ENCODE measurements at regions not wholly inside any gene's neighbourhood (a gene's known extent, or its start where the extent isn't known, plus 50 kb on each side); places are given as distances from the start of the nearest gene placed in this dataset.

GRCh38 chr14:104278214-104278534 lies 139.8 kb downstream of the KIF26A start:
- DNase-seq: no peak

DNA sequence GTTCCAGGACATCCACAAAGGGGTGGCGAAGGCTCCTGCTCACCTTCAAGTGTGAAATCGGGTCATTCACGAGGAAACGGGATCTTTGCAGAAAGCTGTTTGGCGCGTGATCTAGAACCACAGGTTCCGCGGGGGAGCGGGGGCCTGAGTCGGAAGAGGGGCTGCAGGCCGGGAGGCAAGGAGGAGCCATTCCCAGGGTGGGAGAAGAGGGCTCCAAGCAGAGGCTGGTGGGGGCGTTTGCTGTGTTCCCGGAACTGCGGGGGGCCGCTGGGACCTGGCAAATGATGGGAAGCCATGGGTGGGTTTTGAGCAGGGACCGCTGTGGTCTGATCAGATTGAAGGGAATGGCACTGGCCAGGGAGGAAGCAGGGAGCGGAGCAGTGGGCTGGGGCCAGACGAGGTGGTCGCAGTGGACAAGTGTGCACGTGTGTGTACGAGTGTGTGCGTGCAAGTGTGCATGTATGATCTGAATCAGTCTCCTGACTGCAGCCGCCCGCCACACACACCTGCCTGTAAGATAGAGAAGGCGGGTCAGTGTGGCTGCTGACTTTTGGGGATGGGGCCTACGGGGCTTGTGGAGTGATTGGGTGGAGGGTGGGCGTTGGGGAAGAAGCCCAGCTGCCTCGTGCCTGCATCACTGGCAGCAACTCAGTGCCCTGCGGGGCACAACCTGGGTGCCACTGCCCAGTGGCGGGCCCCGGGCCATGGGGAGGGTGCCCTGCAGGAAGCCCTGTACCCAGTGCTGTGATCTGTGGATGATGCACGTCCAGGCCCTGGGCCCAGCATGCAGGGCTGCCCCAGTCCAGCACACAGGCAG lies 141.9 kb downstream of the KIF26A start:
- DNase-seq: no peak

DNA sequence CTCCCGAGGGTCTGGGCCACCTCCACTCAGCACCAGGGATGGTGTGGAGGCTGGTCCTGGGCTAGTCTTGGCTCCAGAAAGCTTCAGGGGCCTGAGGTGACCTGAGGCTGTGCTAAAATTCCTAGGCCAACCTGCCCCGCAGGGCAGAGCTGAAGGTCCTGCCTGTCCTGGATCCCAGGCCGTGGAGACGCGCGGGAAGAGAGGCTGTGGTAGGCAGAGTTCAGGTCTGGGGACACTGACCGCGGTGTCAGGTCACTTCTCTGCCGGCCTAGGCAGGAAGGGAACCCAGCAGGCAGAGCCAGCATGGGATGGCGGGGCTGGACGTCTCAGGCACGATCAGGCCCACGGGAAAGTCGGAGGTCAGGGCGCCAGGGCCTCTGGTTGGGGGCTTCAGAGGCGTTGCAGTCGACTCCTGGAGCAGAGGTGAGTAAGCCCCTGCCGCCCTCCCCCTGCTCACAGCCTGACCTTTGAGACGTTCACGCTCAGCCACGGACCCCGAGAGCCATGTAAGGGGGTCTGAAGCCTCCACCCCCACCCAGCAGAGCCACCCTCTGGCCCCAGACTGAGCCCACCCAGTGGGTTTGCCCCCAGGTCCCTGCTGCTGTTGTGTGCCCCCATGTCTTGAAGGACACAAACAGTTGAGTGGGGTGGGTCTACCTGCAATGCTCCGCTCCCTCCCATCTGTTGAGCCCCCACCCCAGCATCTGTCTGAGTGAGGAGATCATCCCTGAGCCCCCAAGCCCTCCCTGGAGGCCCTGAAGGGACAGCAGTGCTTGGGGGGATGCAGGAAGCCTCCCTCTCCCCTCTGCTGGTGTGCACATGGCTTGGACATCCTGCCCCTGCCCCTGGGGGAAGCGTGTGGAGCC lies 142.7 kb downstream of the KIF26A start:
- no peak for DNase-seq

GRCh38 chr14:104281768-104282301 lies 143.4 kb downstream of the KIF26A start:
- DNase-seq: no peak

DNA sequence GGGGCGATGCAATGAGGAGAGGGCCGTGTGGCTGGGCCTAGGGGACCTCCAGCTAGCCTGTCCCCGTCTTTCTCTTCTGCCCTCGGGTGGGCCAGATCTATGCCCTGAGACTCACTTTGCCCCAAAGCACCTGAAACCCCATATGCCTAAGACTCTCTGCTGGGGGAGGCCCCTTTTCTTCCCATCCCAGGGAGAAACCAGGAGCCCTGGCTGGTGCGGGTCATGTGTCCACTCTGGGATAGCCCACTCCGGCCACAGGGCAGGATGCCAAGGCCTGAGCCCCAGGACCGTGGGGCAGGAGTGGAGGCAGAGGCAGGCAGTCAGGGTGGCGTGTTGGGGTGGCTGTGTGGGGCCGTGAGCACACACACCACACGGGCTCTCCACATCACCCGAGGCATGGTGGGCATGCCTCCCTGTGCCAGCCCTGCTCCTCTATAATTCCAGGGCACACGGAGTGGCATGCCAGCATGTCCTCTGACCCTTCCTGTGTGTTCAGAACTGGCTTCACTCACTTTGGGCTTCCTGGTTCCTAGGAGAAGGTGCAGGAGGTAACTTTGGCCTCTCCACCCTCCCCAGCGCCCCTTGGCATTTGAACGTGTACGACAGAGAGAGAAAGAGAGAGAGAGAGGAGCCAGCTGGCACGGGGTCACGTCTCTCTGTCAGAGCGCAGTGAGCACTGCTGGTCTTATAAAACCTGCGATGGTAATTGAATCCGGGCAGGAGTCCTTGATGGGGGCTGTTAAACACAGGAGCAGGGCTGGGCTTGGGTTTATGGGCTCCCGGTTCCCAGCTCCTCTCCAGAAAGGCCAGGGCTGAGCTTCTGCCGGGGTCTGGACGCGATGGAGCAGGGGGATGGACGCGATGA lies 144.2 kb downstream of the KIF26A start:
- DNase-seq: no peak

DNA sequence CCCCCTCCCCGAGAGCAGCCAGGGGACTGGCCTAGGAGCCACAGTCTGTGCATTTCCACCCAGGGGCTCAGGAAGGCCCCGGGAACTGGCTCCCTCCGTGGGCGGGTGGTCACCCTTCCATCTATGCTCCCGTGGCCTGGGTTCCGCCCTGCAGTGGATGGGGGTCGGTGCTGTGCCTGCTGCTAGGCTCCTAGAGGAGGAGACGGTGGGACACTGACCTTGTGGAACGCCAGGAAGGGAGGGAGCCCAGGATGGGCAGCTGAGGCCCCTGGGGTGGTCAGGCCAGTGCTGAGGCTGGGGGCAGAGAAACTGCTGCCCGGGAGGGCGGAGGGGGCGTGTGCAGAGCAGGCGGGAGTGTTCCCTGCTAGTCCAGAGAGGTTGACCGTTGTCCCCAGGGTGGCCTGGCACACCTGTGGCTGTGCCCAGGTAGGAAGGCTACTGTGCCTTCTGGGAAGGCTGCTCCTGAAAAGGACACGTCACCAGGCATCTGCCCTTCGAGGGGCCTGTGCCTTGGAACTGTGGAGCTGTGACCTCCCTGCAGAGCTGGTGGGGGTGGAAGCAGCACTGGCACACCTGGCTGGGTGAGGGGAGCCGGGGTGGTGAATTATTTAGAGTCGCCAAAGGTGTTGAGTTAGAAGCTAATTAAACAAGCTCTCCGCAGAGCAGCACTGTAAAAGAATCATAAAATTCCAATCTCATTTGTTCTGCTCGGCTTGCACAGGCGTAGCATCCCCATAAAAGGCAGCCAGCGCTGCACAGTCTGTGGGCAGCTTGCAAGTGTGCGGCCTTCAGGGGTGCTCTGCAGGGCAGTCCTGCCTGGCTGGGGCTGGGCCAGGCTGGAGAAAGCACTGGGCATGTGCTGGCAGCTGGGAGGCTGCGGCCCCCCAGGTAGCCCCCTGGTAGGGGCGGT lies 145.1 kb downstream of the KIF26A start:
- no peak for DNase-seq

DNA sequence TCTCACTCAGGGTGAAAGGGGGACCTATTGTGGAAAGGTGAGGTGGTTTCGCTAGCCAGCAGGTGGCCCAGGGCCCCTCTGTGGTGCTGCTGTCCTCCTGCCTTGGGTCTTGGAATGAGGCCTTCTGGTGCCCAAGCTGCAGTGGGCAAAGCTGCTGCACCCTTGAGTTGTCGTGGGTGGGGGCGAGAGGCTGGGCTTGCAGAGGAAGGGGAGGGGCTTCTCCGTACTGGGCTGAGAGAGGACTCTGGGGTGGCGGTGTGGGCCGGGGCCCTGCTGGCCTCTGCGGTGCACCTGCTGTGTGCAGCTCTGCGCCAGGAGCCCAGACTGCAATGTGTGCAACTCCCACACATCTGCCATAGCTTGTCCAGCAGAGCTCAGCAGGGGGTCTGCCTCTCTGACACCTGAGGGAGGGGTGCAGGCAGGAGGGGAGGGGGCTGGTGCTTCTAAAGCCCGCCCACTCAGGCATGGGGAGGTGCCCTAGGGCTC lies 145.8 kb downstream of the KIF26A start:
- no peak for DNase-seq

DNA sequence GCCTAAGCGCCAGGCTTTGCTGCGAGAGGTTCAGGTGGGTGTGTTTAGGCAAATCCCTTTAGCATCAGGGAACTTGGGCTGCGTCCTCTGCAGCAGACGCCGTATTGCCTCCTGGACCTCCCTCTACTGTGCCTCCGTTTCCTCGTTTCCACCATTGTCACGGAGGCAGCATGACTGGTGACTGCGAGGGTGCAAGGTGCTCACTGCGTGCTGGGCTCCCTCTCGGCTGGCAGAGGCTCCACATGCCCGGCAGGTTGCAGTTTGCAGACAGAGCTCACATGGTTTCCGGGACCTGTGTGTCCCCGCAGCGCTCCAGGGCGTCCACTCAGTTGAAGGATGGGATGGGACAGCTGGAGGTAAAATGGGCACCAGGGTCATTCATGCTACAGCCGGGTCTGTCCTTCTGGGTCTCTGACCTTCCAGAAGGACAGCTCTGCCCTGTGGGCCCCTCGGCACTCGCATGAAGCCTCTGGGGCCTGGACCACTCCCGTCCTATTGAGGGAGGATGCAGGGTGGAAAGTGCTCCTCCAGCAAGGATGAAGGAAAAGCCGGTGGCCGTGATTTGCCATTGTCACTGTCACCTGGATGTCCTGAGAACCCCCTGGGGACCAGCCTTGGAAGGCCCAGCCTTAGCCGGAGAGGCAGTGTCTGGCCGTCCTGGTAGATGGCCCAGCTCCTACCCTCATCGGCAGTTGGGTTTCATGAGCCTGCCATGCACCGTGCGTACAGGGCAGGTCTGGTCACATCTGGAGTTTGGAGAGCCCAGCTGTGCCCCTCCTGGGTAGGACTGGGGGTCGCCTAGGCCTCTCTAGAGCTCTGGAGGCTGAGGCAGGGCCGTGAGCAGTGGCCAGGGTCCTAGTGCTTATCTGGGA lies 146.5 kb downstream of the KIF26A start:
- no peak for DNase-seq

- DNase-seq: no peak
Observed at GRCh38 chr14:104285508-104285840, 147.1 kb downstream of the KIF26A start.

- DNase-seq: no peak
Observed at GRCh38 chr14:104286086-104286485, 147.7 kb downstream of the KIF26A start.

- DNase-seq: no peak
Observed at GRCh38 chr14:104286496-104286895, 148.1 kb downstream of the KIF26A start.

DNA sequence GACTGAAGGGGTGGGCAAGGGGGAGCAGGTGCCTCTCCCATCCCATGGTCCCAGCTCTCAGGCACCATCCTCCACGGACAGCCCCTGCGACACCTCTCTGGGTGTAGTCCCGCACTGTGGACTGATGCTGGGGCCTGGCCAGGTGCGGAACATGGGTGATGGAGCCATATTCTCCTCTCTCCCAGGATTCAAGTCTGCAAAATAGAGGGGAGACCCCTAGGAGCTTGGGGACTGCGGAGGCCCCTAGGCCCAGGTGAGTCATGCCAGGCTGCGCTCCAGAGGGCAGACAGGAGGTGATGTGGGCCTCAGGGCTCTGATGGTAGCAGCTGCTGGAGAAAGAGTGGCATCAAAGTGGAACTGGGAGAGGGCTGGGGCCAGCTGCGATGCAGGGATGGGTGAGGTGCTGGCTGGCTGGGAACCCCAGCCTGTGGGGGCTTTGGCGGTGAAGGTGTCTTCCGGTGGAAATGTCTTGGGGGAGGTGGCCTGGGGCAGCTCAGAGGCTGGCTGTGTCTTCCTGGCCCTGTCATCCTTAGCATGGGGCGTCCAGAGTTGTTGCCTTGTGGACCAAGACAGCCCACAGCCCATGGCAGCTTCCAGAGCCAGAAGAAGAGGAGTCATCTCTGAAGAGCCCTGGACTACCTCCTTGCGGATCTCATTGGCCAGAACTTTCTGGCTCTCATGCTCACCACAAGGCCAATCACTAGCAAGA lies 149.1 kb downstream of the KIF26A start:
- DNase-seq: no peak

DNA sequence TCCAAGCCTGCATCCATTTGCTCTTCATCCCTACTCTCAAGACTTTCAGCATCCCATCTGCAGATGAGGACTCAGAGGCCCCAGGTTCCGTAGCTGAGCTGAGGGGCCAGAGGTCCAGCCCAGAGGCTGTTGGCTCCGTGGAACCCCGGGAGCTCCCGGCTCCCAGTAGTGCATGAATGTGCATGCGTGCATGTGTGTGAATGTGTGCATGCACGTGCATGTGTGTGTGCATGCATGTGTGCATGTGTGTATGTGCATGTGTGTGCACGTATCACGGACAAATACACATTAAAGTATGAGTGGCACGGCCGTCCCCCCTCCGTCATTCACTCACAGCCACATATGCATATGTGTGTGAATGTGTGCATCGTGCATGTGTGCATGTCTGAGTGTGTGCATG lies 149.9 kb downstream of the KIF26A start:
- no peak for DNase-seq

GRCh38 chr14:104289507-104289906 lies 151.1 kb downstream of the KIF26A start:
- DNase-seq: no peak

DNA sequence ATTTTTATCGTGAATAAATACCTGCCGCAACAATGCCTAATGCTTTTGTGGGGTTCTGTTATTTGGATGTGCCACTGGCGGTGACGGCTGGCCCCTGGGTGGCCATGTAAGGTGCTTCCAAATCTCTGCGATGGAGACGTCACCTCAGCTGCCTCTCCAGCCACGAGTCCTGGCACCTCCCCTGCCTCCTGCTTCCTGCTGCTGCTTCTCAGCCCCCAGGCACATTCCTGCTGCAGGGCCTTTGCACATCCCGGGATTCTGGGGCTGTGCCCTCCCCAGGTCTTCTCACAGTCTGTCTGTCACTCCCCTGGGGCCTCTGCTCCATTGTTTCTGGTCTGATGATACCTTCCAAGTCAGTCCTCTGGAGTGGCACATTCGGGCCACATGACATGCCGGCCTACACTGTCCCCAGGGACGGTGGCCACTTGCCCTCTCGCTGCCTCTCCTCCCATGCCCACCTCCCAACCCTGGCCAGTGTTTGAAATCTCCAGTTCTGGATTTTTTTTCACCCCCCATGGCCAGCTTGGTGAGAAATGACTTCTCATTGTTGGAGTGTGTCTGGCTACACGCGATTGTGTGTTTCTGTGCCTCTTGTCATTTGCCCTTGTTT lies 151.8 kb downstream of the KIF26A start:
- DNase-seq: no peak

DNA sequence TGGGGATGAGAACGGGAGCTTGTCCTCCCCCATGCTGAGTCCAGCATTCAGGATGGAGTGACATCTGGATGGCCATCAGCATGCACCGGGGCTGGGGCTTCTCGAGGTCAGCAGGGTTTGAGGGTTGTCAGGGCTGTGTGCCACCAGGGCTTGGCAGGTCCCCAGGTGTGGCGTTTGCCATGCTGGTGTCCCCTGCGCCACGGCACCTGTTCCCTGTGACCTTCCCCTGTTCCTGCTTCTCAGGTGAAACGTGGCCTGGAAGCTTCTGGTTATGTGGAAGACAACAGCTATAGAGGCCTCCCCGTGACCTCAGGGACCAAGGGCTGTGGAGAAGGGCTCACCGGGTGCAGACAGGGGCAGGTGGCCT lies 152.4 kb downstream of the KIF26A start:
- no peak for DNase-seq

DNA sequence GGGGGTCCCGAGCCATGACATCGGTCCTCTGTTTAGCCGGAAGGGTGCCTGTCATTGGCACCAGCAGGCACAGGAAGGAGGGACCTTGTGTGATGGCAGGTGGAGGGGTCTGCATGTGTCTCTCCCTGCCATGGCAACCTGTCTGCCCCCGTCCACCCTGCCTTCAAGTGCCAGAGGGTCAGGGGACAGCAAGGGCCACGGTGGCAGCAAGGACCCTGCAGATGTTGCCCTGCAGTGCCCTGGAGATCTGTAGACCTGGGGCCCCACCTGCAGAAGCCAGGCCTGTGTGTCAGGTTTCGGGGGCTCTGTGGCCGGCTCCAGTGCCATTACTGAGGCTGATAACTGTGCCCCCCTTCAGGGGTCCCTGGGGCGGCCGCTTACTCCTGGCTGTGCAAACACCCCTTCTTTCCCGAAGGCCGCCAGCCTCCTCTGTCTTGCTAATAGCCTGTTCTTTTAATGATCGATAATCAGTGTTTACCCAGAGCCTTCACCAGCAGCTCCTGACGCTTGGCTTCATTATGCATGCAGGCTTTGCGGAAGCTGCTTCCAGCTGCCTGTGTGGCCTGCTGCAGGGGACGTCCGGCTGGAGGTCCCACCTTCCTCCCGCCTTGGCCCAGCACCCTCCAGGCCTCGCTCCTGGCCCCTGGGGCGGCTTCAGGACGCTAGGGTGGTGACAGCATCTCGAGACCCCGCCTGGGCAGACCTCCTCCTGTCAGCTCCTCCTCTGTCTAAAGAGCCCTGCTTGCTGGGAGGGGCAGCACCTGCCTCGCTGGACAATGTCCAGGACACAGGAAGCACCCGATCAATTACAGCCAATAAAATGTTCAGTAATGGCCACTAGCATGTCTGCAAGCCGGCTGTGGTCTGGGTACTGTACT lies 153.0 kb downstream of the KIF26A start:
- no peak for DNase-seq

GRCh38 chr14:104292084-104292970 lies 153.9 kb downstream of the KIF26A start:
- no peak for DNase-seq
